Cardiac muscle cell (in vitro differentiated cells and primary cell): ENCODE measurements at regions not wholly inside any gene's neighbourhood (a gene's known extent, or its start where the extent isn't known, plus 50 kb on each side); places are given as distances from the start of the nearest gene placed in this dataset.

Experiments used
- DNase-seq, 2 donors: peaks; one replicate each; pipeline versions ENCODE4 v3.0.0 to v3.0.0-alpha.2; 2010 to 2017; ENCODE audit warnings: low read depth in 1 of 2, low spot score in 1 of 2
- H3K27ac ChIP-seq: fragments of 200-600 bp; sonication (generic); 2 replicates; pipeline ENCODE4 v1.5.1; 2016
- H3K27me3 ChIP-seq: fragments of 200-600 bp; sonication (generic); 2 replicates; pipeline ENCODE4 v1.6.0; 2016; ENCODE audit warnings: control low read depth
- H3K36me3 ChIP-seq: fragments of 200-600 bp; sonication (generic); 2 replicates; pipeline ENCODE4 v1.5.1; 2016; ENCODE audit warnings: control low read depth
- H3K4me1 ChIP-seq: fragments of 200-600 bp; sonication (generic); 2 replicates; pipeline ENCODE4 v1.8.1; 2017; ENCODE audit warnings: low read depth, mild to moderate bottlenecking, mixed run types
- H3K4me3 ChIP-seq: fragments of 200-600 bp; sonication (generic); 2 replicates; pipeline ENCODE4 v1.5.1; 2016; ENCODE audit warnings: mild to moderate bottlenecking
- H3K9me3 ChIP-seq: fragments of 200-600 bp; sonication (generic); 2 replicates; pipeline ENCODE4 v1.5.1; 2017; ENCODE audit warnings: low read depth, mild to moderate bottlenecking, control low read depth
- CTCF ChIP-seq: IDR thresholded peaks from 2 replicates; pipeline ENCODE4 v1.5.1; 2012; ENCODE audit warnings: low read depth, mild to moderate bottlenecking, low read length

GRCh38 chr12:27907766-27908165 lies 64.8 kb downstream of the PTHLH start:
- H3K9me3 ChIP-seq = no peaks in the 10 kb centered on the region
- H3K36me3 ChIP-seq = no peaks in the 10 kb centered on the region
- H3K4me3 ChIP-seq = no peak overlapping the region
- no peak for TF ChIP-seq CTCF
- H3K4me1 ChIP-seq = no peaks in the 10 kb centered on the region
- no peaks in the 10 kb centered on the region for H3K27me3 ChIP-seq
- DNase-seq = no peak
- H3K27ac ChIP-seq = no peak overlapping the region

GRCh38 chr12:27906658-27907473 lies 65.7 kb downstream of the PTHLH start:
- no peak for TF ChIP-seq CTCF
- Histone ChIP-seq H3K27me3 (no peaks in the 10 kb centered on the region), H3K9me3 (no peaks in the 10 kb centered on the region), H3K27ac (no peak overlapping the region), H3K4me3 (no peak overlapping the region), H3K36me3 (no peaks in the 10 kb centered on the region), H3K4me1 (no peaks in the 10 kb centered on the region)
- no peak for DNase-seq

- no peaks in the 10 kb centered on the region for H3K27me3 ChIP-seq
- H3K4me3 ChIP-seq = no peak overlapping the region
- TF ChIP-seq CTCF = no peak
- no peaks in the 10 kb centered on the region for H3K9me3 ChIP-seq
- no peaks in the 10 kb centered on the region for H3K4me1 ChIP-seq
- no peaks in the 10 kb centered on the region for H3K36me3 ChIP-seq
- no peak for DNase-seq
- no peak overlapping the region for H3K27ac ChIP-seq
Measured at GRCh38 chr12:27906127-27906500, 66.4 kb downstream of the PTHLH start.

- Histone ChIP-seq H3K4me3 (no peak overlapping the region), H3K9me3 (no peaks in the 10 kb centered on the region), H3K27me3 (no peaks in the 10 kb centered on the region), H3K27ac (no peak overlapping the region), H3K4me1 (no peaks in the 10 kb centered on the region), H3K36me3 (no peaks in the 10 kb centered on the region)
- no peak for DNase-seq
- no peak for TF ChIP-seq CTCF
Measured at GRCh38 chr12:27905285-27906126, 67.0 kb downstream of the PTHLH start.

GRCh38 chr12:27902651-27903050 lies 69.9 kb downstream of the PTHLH start:
- DNase-seq = no peak
- Histone ChIP-seq H3K27me3 (no peaks in the 10 kb centered on the region), H3K4me1 (no peaks in the 10 kb centered on the region), H3K9me3 (no peaks in the 10 kb centered on the region), H3K36me3 (no peaks in the 10 kb centered on the region), H3K4me3 (no peak overlapping the region), H3K27ac (no peak overlapping the region)
- no peak for TF ChIP-seq CTCF
